OCI-LY3 (cell line): ENCODE measurements at regions not wholly inside any gene's neighbourhood (a gene's known extent, or its start where the extent isn't known, plus 50 kb on each side); places are given as distances from the start of the nearest gene placed in this dataset.

Source experiments
- EZH2phosphoT487 ChIP-seq: fragments of 200-600 bp; shearing (Covaris generic); IDR thresholded peaks from 2 replicates; pipeline ENCODE4 v1.6.1; 2018; ENCODE audit warnings: antibody characterized with exemption, mixed run types, low read depth
- TF ChIP-seq, protein P1 (sequence below): fragments of 200-600, 300-600 bp; sonication (generic); IDR thresholded peaks from 2 replicates; pipeline ENCODE4 v1.5.1; 2014; ENCODE audit warnings: antibody characterized with exemption, low read length, low read depth

DNA sequence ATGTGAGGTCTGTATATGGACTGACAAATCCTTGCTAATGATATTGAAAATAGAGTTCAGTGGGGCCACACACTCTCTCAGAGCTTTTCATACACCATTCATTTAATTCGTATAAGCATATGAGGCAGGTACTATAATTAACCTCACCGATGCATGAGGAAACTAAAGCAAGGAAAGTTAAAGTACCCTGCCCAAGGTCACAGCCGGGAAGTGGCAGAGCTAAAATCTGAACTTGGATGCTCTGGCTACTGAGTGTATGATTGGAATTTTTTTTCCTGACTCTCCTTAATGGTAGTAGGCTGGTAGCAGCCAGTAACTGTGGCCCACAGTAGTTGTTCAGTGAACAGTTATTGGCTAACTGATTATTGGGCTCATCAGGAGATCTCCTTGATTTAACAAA, 135.3 kb downstream of the NUDT12 start:
- TF ChIP-seq, protein P1, sequence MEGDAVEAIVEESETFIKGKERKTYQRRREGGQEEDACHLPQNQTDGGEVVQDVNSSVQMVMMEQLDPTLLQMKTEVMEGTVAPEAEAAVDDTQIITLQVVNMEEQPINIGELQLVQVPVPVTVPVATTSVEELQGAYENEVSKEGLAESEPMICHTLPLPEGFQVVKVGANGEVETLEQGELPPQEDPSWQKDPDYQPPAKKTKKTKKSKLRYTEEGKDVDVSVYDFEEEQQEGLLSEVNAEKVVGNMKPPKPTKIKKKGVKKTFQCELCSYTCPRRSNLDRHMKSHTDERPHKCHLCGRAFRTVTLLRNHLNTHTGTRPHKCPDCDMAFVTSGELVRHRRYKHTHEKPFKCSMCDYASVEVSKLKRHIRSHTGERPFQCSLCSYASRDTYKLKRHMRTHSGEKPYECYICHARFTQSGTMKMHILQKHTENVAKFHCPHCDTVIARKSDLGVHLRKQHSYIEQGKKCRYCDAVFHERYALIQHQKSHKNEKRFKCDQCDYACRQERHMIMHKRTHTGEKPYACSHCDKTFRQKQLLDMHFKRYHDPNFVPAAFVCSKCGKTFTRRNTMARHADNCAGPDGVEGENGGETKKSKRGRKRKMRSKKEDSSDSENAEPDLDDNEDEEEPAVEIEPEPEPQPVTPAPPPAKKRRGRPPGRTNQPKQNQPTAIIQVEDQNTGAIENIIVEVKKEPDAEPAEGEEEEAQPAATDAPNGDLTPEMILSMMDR = no peak
- no peak for TF ChIP-seq EZH2phosphoT487
